ENCODE measurements at regions not wholly inside any gene's neighbourhood (a gene's known extent, or its start where the extent isn't known, plus 50 kb on each side); places are given as distances from the start of the nearest gene placed in this dataset.
A peak's percentile ranks its signal among the peaks of the same experiment; 100 is the strongest.

GRCh38 chr11:2083411-2083810 is 55.8 kb downstream of the IGF2 start:
- DNase-seq (ENCODE audit: low spot score), result no peak

DNA sequence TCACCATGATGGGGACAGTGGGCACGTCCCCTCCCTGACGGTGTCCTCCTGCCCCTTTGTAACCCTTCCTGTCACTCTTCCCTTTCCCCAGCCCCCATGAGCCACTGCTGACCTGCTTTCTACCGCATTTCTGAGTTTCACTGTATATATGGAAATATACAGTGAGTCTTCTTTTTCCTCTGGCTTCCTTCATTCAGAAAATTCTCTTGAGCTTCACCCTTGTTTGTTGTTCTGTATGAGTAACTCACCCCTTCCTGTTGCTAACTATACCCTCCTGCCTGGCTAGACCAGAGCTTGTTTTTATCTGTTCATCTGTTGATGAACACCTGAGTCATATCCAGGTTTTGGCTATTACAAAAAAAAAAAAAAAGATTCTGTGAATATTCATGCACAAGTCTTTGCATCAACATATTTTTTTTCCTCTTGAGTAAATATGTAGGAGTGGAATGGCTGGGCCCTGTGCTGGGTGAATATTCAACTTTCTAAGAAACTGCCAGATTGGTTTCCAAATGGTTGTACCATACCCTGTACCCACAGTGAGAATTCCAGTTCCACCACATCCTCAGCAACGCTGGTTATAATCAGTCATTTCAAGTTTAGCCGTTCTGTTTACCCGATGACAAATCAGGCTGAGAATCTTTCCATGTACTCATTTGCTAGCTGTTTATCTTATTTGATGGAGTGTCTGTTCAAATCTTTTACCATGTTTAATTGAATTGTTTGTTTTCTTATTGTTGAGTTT is 62.0 kb downstream of the IGF2 start:
- peak; percentile 96 for DNase-seq (ENCODE audit: low spot score)

- no peak for DNase-seq (ENCODE audit: low spot score)
These were observed 62.7 kb downstream of the IGF2 start for GRCh38 chr11:2076441-2076840.

GRCh38 chr11:2074266-2074825 is 64.8 kb downstream of the IGF2 start:
- no peak for DNase-seq (ENCODE audit: low spot score)

- no peak for DNase-seq (ENCODE audit: low spot score)
These were observed 66.5 kb downstream of the IGF2 start for GRCh38 chr11:2072551-2073261.

- no peak for DNase-seq (ENCODE audit: low spot score)
These were observed 67.3 kb downstream of the IGF2 start for GRCh38 chr11:2071748-2072385.
